Thoracic aorta (tissue), 2 donors: ENCODE measurements at regions not wholly inside any gene's neighbourhood (a gene's known extent, or its start where the extent isn't known, plus 50 kb on each side); places are given as distances from the start of the nearest gene placed in this dataset.

Experiments used
- ATAC-seq: fragments of 150-250 bp; one replicate; pipeline ENCODE4 v1.8.0; 2017; ENCODE audit warnings: low read depth; ENCODE audit not compliant: insufficient number of reproducible peaks, low FRiP score
- DNase-seq: peaks from one replicate; pipeline ENCODE4 v3.0.0-alpha.2; 2020; ENCODE audit warnings: low spot score
- H3K27ac ChIP-seq, 2 donors: fragments of 200-600 bp; sonication (generic); 1 replicate in 1 of 2; 2 replicates in 1 of 2; pipeline ENCODE4 v1.5.1; 2016; ENCODE audit warnings: mild to moderate bottlenecking in 2 of 2, moderate library complexity in 2 of 2
- H3K27me3 ChIP-seq: fragments of 200-600 bp; sonication (generic); replicated peaks from 2 replicates; pipeline ENCODE4 v1.6.0; 2016; ENCODE audit warnings: mild to moderate bottlenecking; ENCODE audit not compliant: insufficient read depth
- H3K36me3 ChIP-seq: fragments of 200-600 bp; sonication (generic); one replicate; pipeline ENCODE4 v1.5.1; 2016
- H3K4me1 ChIP-seq, 2 donors: fragments of 200-600 bp; sonication (generic); 1 replicate in 1 of 2; 2 replicates in 1 of 2; pipeline versions ENCODE4 v1.5.1 to v1.6.0; 2016; ENCODE audit warnings: low read depth in 2 of 2, mild to moderate bottlenecking in 1 of 2; ENCODE audit not compliant: control insufficient read depth in 1 of 2
- H3K4me3 ChIP-seq: fragments of 200-600 bp; sonication (generic); 2 replicates; pipeline ENCODE4 v1.5.1; 2016; ENCODE audit warnings: mild to moderate bottlenecking
- H3K9me3 ChIP-seq: fragments of 200-600 bp; sonication (generic); 2 replicates; pipeline ENCODE4 v1.5.1; 2016
- TF ChIP-seq, protein P1 (sequence below): fragments of 200-600 bp; sonication (generic); IDR thresholded peaks from one replicate; pipeline ENCODE4 v1.5.1; 2019; ENCODE audit warnings: antibody characterized with exemption

DNA sequence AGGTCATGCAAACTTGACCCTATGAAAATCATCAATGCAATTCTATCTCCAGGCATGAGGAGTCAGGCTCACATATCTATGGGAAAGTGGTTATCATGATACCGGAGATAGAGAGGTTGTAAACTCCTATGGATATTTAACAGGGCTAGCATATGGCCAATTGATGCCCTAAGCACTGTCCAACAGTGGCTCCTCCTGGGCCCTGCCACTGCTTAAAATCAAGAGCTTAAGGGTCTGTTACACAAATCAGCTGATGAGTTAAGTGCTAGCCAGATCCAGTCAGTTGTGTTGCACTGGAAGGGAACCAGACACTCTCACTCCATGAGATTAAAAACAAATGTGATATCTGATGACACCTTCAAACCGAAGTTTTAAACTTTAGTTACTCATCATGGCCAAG is 337.6 kb downstream of the STIM2 start:
- H3K27ac ChIP-seq: no peak overlapping the region
- peaks cover 6 to 12% of the 10 kb centered on the region in 2 donors for H3K4me1 ChIP-seq
- no peak overlapping the region for H3K4me3 ChIP-seq
- no peak for ATAC-seq
- TF ChIP-seq, protein P1, sequence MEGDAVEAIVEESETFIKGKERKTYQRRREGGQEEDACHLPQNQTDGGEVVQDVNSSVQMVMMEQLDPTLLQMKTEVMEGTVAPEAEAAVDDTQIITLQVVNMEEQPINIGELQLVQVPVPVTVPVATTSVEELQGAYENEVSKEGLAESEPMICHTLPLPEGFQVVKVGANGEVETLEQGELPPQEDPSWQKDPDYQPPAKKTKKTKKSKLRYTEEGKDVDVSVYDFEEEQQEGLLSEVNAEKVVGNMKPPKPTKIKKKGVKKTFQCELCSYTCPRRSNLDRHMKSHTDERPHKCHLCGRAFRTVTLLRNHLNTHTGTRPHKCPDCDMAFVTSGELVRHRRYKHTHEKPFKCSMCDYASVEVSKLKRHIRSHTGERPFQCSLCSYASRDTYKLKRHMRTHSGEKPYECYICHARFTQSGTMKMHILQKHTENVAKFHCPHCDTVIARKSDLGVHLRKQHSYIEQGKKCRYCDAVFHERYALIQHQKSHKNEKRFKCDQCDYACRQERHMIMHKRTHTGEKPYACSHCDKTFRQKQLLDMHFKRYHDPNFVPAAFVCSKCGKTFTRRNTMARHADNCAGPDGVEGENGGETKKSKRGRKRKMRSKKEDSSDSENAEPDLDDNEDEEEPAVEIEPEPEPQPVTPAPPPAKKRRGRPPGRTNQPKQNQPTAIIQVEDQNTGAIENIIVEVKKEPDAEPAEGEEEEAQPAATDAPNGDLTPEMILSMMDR: no peak
- DNase-seq: no peak
- H3K9me3 ChIP-seq: no peaks in the 10 kb centered on the region
- no peaks in the 10 kb centered on the region for H3K27me3 ChIP-seq
- no peaks in the 10 kb centered on the region for H3K36me3 ChIP-seq

DNA sequence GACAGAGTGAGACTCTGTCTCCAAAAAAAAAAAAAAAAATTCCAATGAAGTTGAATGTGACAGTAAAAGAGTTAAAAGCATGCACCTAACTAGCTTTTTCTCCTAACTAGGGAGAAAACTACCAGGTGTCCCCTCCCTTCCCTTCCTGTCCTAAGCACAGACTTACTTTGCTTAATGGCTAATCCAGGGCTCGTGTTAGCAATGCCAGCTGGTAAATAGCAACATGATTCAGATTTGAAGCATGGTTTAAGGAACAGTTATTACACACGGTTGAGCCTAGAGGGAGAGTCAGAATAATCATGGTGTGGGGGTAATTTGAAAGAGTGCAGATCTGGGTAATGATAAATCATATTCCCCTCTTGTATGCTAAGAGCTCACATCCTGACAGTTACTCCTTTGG is 338.3 kb downstream of the STIM2 start:
- TF ChIP-seq, protein P1: no peak
- H3K4me1 ChIP-seq: peaks cover 6 to 12% of the 10 kb centered on the region in 2 donors

DNA sequence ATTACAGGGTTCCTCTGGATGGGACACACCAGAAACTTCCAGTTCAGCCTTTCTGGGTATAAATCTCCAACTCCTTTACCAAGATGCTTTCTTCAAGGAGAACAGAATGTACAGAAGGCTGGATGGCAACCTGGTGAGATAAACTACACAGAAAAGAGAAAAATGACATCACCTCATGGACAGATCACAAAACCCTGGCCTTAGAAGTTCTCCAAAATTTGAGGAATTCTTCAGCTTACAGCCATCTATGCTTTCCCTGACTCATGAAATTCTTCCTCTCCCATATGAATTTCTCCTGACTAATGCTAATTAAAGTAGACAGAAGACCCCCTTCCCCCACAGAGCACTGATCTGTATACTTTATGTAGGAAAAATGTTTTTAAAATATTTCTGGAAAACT is 345.4 kb downstream of the STIM2 start:
- no peaks in the 10 kb centered on the region for H3K9me3 ChIP-seq
- no peaks in the 10 kb centered on the region for H3K36me3 ChIP-seq

More for the DNA sequence above, 338.3 kb downstream of the STIM2 start:
- Histone ChIP-seq H3K36me3 (no peaks in the 10 kb centered on the region), H3K9me3 (no peaks in the 10 kb centered on the region), H3K4me3 (no peak overlapping the region), H3K27ac (no peak overlapping the region), H3K27me3 (no peaks in the 10 kb centered on the region)
- DNase-seq (no peak), ATAC-seq (no peak)

DNA sequence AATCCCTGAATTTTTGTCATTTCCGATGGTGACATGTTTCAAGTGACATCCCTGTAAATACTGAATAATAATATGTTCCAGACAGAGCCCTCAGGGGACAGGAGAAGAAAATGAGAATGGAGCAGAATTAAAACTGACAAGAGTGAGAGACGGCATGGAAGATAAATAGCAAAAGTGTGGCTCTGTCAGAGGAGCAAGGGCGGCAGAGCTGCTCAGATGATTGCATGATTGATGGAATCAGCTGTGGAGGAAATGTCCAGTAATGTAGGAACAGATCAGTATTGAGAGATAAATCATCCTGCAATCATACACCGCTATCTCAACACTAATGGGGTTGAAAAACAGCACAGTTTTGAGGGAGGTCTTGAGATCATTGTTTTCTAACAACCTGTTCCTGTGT is 350.3 kb downstream of the STIM2 start:
- H3K27me3 ChIP-seq: no peaks in the 10 kb centered on the region
- H3K4me3 ChIP-seq: no peak overlapping the region
- DNase-seq (no peak), ATAC-seq (no peak)
- H3K9me3 ChIP-seq: no peaks in the 10 kb centered on the region
- peaks cover 4 to 28% of the 10 kb centered on the region in 2 donors for H3K4me1 ChIP-seq
- TF ChIP-seq, protein P1: no peak
- H3K27ac ChIP-seq: no peak overlapping the region
- no peaks in the 10 kb centered on the region for H3K36me3 ChIP-seq

More for the DNA sequence above, 345.4 kb downstream of the STIM2 start:
- Histone ChIP-seq H3K4me1 (peaks cover under 1 to 17% of the 10 kb centered on the region in 2 donors), H3K27me3 (no peaks in the 10 kb centered on the region), H3K4me3 (no peak overlapping the region), H3K27ac (peak overlapping the region; percentile 1 to 62)
- TF ChIP-seq, protein P1: no peak
- DNase-seq: no peak
- peak; percentile 50 for ATAC-seq

DNA sequence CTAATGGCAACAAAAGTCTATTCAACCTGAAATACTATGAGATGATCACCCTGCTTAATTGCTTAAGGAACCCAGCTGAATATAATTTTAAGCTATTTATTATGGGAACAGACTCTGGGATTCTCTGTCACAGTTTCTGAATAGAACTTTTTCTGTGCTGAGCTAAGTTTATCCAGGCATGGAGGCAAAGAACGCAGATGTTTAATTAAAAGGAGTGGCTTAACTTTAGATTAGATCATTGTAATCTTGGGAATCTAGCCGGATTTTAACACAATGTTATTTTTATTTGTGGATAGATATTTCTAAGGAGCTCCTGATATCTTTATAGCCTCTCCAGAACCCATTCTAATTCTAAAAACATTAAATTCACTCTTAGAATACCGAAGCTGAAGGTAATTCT is 353.4 kb downstream of the STIM2 start:
- TF ChIP-seq, protein P1: no peak
- H3K4me1 ChIP-seq: peaks cover 6 to 37% of the 10 kb centered on the region in 2 donors
- no peak for DNase-seq
- H3K4me3 ChIP-seq: no peak overlapping the region
- ATAC-seq: no peak
- H3K27me3 ChIP-seq: no peaks in the 10 kb centered on the region
- peak overlapping the region; percentile 66 to 70 for H3K27ac ChIP-seq
- no peaks in the 10 kb centered on the region for H3K36me3 ChIP-seq
- H3K9me3 ChIP-seq: no peaks in the 10 kb centered on the region
